ENCODE measurements at regions not wholly inside any gene's neighbourhood (a gene's known extent, or its start where the extent isn't known, plus 50 kb on each side); places are given as distances from the start of the nearest gene placed in this dataset.

- Histone ChIP-seq H2BK15ac (ENCODE audit: low read depth, poor library complexity, severe bottlenecking) (no peak overlapping the region), H3K18ac (ENCODE audit: low read depth in 1 of 2, low read length in 2 of 2) (no peak overlapping the region), H3K4me2 (ENCODE audit: low read length, poor library complexity, severe bottlenecking) (no peak overlapping the region), H4K8ac (ENCODE audit: low read length) (no peak overlapping the region), H3K36me3 (ENCODE audit: control insufficient read depth in 1 of 2, insufficient read depth in 2 of 2, low read depth in 1 of 2, low read length in 2 of 2) (no peaks in the 10 kb centered on the region), H3K4me3 (ENCODE audit: insufficient read depth in 1 of 2, low read depth in 1 of 2, low read length in 2 of 2) (no peak overlapping the region), H3K4ac (ENCODE audit: low read depth in 1 of 2, low read length in 2 of 2) (no peak overlapping the region), H2BK5ac (ENCODE audit: low read depth, low read length, poor library complexity, severe bottlenecking) (no peak overlapping the region), H3K9ac (ENCODE audit: low read length) (no peak overlapping the region), H3K14ac (ENCODE audit: low read length in 2 of 2) (no peak overlapping the region), H3K27me3 (ENCODE audit: control insufficient read depth in 1 of 2, insufficient read depth in 1 of 2, low read length in 2 of 2) (no peaks in the 10 kb centered on the region), H3K9me3 (ENCODE audit: control insufficient read depth, low read length) (no peaks in the 10 kb centered on the region), H2AK5ac (ENCODE audit: low read length, severe bottlenecking) (no peak overlapping the region), H3K4me1 (ENCODE audit: control insufficient read depth, insufficient read depth, low read depth, low read length) (no peaks in the 10 kb centered on the region), H2BK120ac (ENCODE audit: low read depth, low read length) (no peak overlapping the region), H2BK12ac (ENCODE audit: low read length in 2 of 2) (no peak overlapping the region), H3K27ac (ENCODE audit: low read length, poor library complexity, severe bottlenecking) (no peak overlapping the region), H3K23ac (ENCODE audit: low read length in 2 of 2) (no peak overlapping the region), H2AFZ (ENCODE audit: low read depth, low read length) (no peak overlapping the region), H4K91ac (ENCODE audit: low read length) (no peak overlapping the region), H3K79me1 (replicated peaks; ENCODE audit: low read length, poor library complexity, severe bottlenecking) (no peaks in the 10 kb centered on the region)
- WGBS = 66% methylated on average over 3 of the region's 4 CpGs
- peak; percentile 84 for DNase-seq
Observed at GRCh38 chr1:81125672-81126071, 675.1 kb upstream of the ADGRL2 start.

- Histone ChIP-seq H2AK5ac (ENCODE audit: low read length, severe bottlenecking) (no peak overlapping the region), H4K91ac (ENCODE audit: low read length) (no peak overlapping the region), H3K79me1 (replicated peaks; ENCODE audit: low read length, poor library complexity, severe bottlenecking) (no peaks in the 10 kb centered on the region), H2BK15ac (ENCODE audit: low read depth, poor library complexity, severe bottlenecking) (no peak overlapping the region), H3K4me1 (ENCODE audit: control insufficient read depth, insufficient read depth, low read depth, low read length) (no peaks in the 10 kb centered on the region), H3K27ac (ENCODE audit: low read length, poor library complexity, severe bottlenecking) (no peak overlapping the region), H3K9ac (ENCODE audit: low read length) (no peak overlapping the region), H2BK120ac (ENCODE audit: low read depth, low read length) (no peak overlapping the region), H3K4ac (ENCODE audit: low read depth in 1 of 2, low read length in 2 of 2) (no peak overlapping the region), H2BK12ac (ENCODE audit: low read length in 2 of 2) (no peak overlapping the region), H3K4me2 (ENCODE audit: low read length, poor library complexity, severe bottlenecking) (no peak overlapping the region), H3K36me3 (ENCODE audit: control insufficient read depth in 1 of 2, insufficient read depth in 2 of 2, low read depth in 1 of 2, low read length in 2 of 2) (no peaks in the 10 kb centered on the region), H3K18ac (ENCODE audit: low read depth in 1 of 2, low read length in 2 of 2) (no peak overlapping the region), H3K23ac (ENCODE audit: low read length in 2 of 2) (no peak overlapping the region), H2AFZ (ENCODE audit: low read depth, low read length) (no peak overlapping the region), H4K8ac (ENCODE audit: low read length) (no peak overlapping the region), H3K4me3 (ENCODE audit: insufficient read depth in 1 of 2, low read depth in 1 of 2, low read length in 2 of 2) (no peak overlapping the region), H3K9me3 (ENCODE audit: control insufficient read depth, low read length) (no peaks in the 10 kb centered on the region), H3K14ac (ENCODE audit: low read length in 2 of 2) (no peak overlapping the region), H2BK5ac (ENCODE audit: low read depth, low read length, poor library complexity, severe bottlenecking) (no peak overlapping the region), H3K27me3 (ENCODE audit: control insufficient read depth in 1 of 2, insufficient read depth in 1 of 2, low read length in 2 of 2) (no peaks in the 10 kb centered on the region)
- WGBS = 97% methylated on average over 3 of the region's 5 CpGs
- no peak for DNase-seq
Observed at GRCh38 chr1:81121306-81121705, 679.4 kb upstream of the ADGRL2 start.

DNA sequence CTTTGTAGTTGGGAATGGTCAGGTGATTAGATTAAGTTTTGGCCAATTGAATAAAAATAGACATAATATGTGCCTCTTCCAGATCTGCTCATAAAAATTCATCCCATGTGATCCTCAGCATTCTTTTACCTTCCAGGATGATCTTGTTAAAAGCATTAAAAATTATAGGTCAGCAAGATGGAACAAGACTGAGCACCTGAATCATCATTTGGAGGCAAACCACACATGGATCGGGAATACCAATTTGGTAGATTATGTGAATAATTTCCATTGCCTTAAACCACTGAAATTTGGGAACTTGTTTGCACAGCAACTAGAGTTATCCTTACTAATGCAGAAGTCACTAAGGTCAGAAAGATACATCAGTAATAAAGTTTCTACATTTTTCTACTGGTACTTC is 681.4 kb upstream of the ADGRL2 start:
- H2BK12ac ChIP-seq (ENCODE audit: low read length in 2 of 2) = no peak overlapping the region
- no peak overlapping the region for H4K91ac ChIP-seq (ENCODE audit: low read length)
- H3K18ac ChIP-seq (ENCODE audit: low read depth in 1 of 2, low read length in 2 of 2) = no peak overlapping the region
- no peaks in the 10 kb centered on the region for H3K4me1 ChIP-seq (ENCODE audit: control insufficient read depth, insufficient read depth, low read depth, low read length)
- no CpG with 5 or more reads among the region's 1 CpG for WGBS
- no peak overlapping the region for H2AFZ ChIP-seq (ENCODE audit: low read depth, low read length)
- no peaks in the 10 kb centered on the region for H3K79me1 ChIP-seq (replicated peaks; ENCODE audit: low read length, poor library complexity, severe bottlenecking)
- H3K27ac ChIP-seq (ENCODE audit: low read length, poor library complexity, severe bottlenecking) = no peak overlapping the region
- H3K9ac ChIP-seq (ENCODE audit: low read length) = no peak overlapping the region
- no peaks in the 10 kb centered on the region for H3K9me3 ChIP-seq (ENCODE audit: control insufficient read depth, low read length)
- H3K4ac ChIP-seq (ENCODE audit: low read depth in 1 of 2, low read length in 2 of 2) = no peak overlapping the region
- H2BK120ac ChIP-seq (ENCODE audit: low read depth, low read length) = no peak overlapping the region
- no peaks in the 10 kb centered on the region for H3K36me3 ChIP-seq (ENCODE audit: control insufficient read depth in 1 of 2, insufficient read depth in 2 of 2, low read depth in 1 of 2, low read length in 2 of 2)
- H3K23ac ChIP-seq (ENCODE audit: low read length in 2 of 2) = no peak overlapping the region
- no peak overlapping the region for H2BK15ac ChIP-seq (ENCODE audit: low read depth, poor library complexity, severe bottlenecking)
- no peak for DNase-seq
- H2AK5ac ChIP-seq (ENCODE audit: low read length, severe bottlenecking) = no peak overlapping the region
- no peaks in the 10 kb centered on the region for H3K27me3 ChIP-seq (ENCODE audit: control insufficient read depth in 1 of 2, insufficient read depth in 1 of 2, low read length in 2 of 2)
- no peak overlapping the region for H3K14ac ChIP-seq (ENCODE audit: low read length in 2 of 2)
- no peak overlapping the region for H2BK5ac ChIP-seq (ENCODE audit: low read depth, low read length, poor library complexity, severe bottlenecking)
- H4K8ac ChIP-seq (ENCODE audit: low read length) = no peak overlapping the region
- no peak overlapping the region for H3K4me3 ChIP-seq (ENCODE audit: insufficient read depth in 1 of 2, low read depth in 1 of 2, low read length in 2 of 2)
- no peak overlapping the region for H3K4me2 ChIP-seq (ENCODE audit: low read length, poor library complexity, severe bottlenecking)

DNA sequence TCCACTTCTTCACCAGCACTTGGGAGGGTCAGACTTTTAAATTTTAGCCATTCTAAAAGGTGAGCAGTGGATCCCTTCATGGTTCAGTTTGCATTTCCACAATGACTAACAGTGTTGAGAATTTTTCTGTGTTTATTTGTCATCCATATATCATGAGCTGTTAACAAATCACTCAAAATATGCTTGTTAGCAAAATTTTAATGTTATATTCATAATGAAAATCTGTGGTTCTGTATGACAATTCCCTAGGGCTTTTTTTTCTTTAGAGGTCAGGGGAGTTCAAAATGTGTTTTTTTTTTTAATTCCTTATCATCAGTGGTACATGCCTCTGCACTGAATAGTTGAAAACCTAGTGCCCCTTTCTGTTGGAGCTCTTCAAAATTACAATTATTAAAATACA is 682.2 kb upstream of the ADGRL2 start:
- Histone ChIP-seq H2BK12ac (ENCODE audit: low read length in 2 of 2) (no peak overlapping the region), H2BK120ac (ENCODE audit: low read depth, low read length) (no peak overlapping the region), H3K9me3 (ENCODE audit: control insufficient read depth, low read length) (no peaks in the 10 kb centered on the region), H4K8ac (ENCODE audit: low read length) (no peak overlapping the region), H2AK5ac (ENCODE audit: low read length, severe bottlenecking) (no peak overlapping the region), H2BK5ac (ENCODE audit: low read depth, low read length, poor library complexity, severe bottlenecking) (no peak overlapping the region), H3K23ac (ENCODE audit: low read length in 2 of 2) (no peak overlapping the region), H3K4me3 (ENCODE audit: insufficient read depth in 1 of 2, low read depth in 1 of 2, low read length in 2 of 2) (no peak overlapping the region), H3K79me1 (replicated peaks; ENCODE audit: low read length, poor library complexity, severe bottlenecking) (no peaks in the 10 kb centered on the region), H3K14ac (ENCODE audit: low read length in 2 of 2) (no peak overlapping the region), H3K4me1 (ENCODE audit: control insufficient read depth, insufficient read depth, low read depth, low read length) (no peaks in the 10 kb centered on the region), H3K27ac (ENCODE audit: low read length, poor library complexity, severe bottlenecking) (no peak overlapping the region), H2AFZ (ENCODE audit: low read depth, low read length) (no peak overlapping the region), H4K91ac (ENCODE audit: low read length) (no peak overlapping the region), H3K27me3 (ENCODE audit: control insufficient read depth in 1 of 2, insufficient read depth in 1 of 2, low read length in 2 of 2) (no peaks in the 10 kb centered on the region), H3K4ac (ENCODE audit: low read depth in 1 of 2, low read length in 2 of 2) (no peak overlapping the region), H3K4me2 (ENCODE audit: low read length, poor library complexity, severe bottlenecking) (no peak overlapping the region), H2BK15ac (ENCODE audit: low read depth, poor library complexity, severe bottlenecking) (no peak overlapping the region), H3K18ac (ENCODE audit: low read depth in 1 of 2, low read length in 2 of 2) (no peak overlapping the region), H3K36me3 (ENCODE audit: control insufficient read depth in 1 of 2, insufficient read depth in 2 of 2, low read depth in 1 of 2, low read length in 2 of 2) (no peaks in the 10 kb centered on the region), H3K9ac (ENCODE audit: low read length) (no peak overlapping the region)
- no peak for DNase-seq

Measured in mesenchymal stem cell (in vitro differentiated cells and primary cell).